ENCODE measurements at regions not wholly inside any gene's neighbourhood (a gene's known extent, or its start where the extent isn't known, plus 50 kb on each side); places are given as distances from the start of the nearest gene placed in this dataset.
A peak's percentile ranks its signal among the peaks of the same experiment; 100 is the strongest.

- no peak overlapping the region for H3K4ac ChIP-seq (ENCODE audit: low read depth, low read length)
- no peaks in the 10 kb centered on the region for H3K4me1 ChIP-seq (ENCODE audit: control insufficient read depth, low read depth, low read length)
- H3K4me3 ChIP-seq (ENCODE audit: low read length), result no peak overlapping the region
- H3K79me2 ChIP-seq (ENCODE audit: control insufficient read depth, insufficient read depth, low read length), result no peaks in the 10 kb centered on the region
- no peaks in the 10 kb centered on the region for H3K79me1 ChIP-seq (ENCODE audit: low read length)
- H3K18ac ChIP-seq (ENCODE audit: low read length), result no peak overlapping the region
- H3K4me2 ChIP-seq (ENCODE audit: low read length), result no peak overlapping the region
- no peak overlapping the region for H3K23ac ChIP-seq (ENCODE audit: low read length)
- H4K5ac ChIP-seq (ENCODE audit: low read length), result no peak overlapping the region
- no peak for DNase-seq
- H3K27ac ChIP-seq (ENCODE audit: low read depth, low read length), result no peak overlapping the region
- no peak overlapping the region for H2AK5ac ChIP-seq (ENCODE audit: low read length)
- H3K27me3 ChIP-seq (ENCODE audit: insufficient read depth, low read length, poor library complexity), result no peaks in the 10 kb centered on the region
- H3K9ac ChIP-seq (ENCODE audit: low read length), result no peak overlapping the region
- H4K8ac ChIP-seq (ENCODE audit: low read depth, low read length), result no peak overlapping the region
- no peak overlapping the region for H2BK15ac ChIP-seq (replicated peaks; ENCODE audit: low read depth)
- H3K36me3 ChIP-seq (ENCODE audit: control insufficient read depth, insufficient read depth, low read length), result no peaks in the 10 kb centered on the region
- H2BK120ac ChIP-seq (ENCODE audit: low read depth, low read length), result no peak overlapping the region
- no peak overlapping the region for H2BK5ac ChIP-seq (ENCODE audit: low read length)
- H3K56ac ChIP-seq (ENCODE audit: low read length), result no peak overlapping the region
Observed at GRCh38 chr3:152531717-152532116, 263.0 kb downstream of the MBNL1 start.

- no CpG with 5 or more reads among the region's 1 CpG for WGBS (ENCODE audit: extremely low coverage, insufficient coverage, low lambda C conversion rate)
- no peak overlapping the region for H2BK120ac ChIP-seq (ENCODE audit: low read depth, low read length)
- H3K4me3 ChIP-seq (ENCODE audit: low read length), result no peak overlapping the region
- no peaks in the 10 kb centered on the region for H3K27me3 ChIP-seq (ENCODE audit: insufficient read depth, low read length, poor library complexity)
- H3K9ac ChIP-seq (ENCODE audit: low read length), result no peak overlapping the region
- no peak overlapping the region for H2BK15ac ChIP-seq (replicated peaks; ENCODE audit: low read depth)
- no peak overlapping the region for H3K27ac ChIP-seq (ENCODE audit: low read depth, low read length)
- no peaks in the 10 kb centered on the region for H3K4me1 ChIP-seq (ENCODE audit: control insufficient read depth, low read depth, low read length)
- H2AK5ac ChIP-seq (ENCODE audit: low read length), result no peak overlapping the region
- H3K79me2 ChIP-seq (ENCODE audit: control insufficient read depth, insufficient read depth, low read length), result no peaks in the 10 kb centered on the region
- no peak overlapping the region for H3K4me2 ChIP-seq (ENCODE audit: low read length)
- DNase-seq, result no peak
- H3K79me1 ChIP-seq (ENCODE audit: low read length), result no peaks in the 10 kb centered on the region
- no peak overlapping the region for H3K18ac ChIP-seq (ENCODE audit: low read length)
- H3K56ac ChIP-seq (ENCODE audit: low read length), result no peak overlapping the region
- no peak overlapping the region for H4K5ac ChIP-seq (ENCODE audit: low read length)
- no peak overlapping the region for H3K4ac ChIP-seq (ENCODE audit: low read depth, low read length)
- H3K23ac ChIP-seq (ENCODE audit: low read length), result no peak overlapping the region
- H2BK5ac ChIP-seq (ENCODE audit: low read length), result no peak overlapping the region
- no peaks in the 10 kb centered on the region for H3K36me3 ChIP-seq (ENCODE audit: control insufficient read depth, insufficient read depth, low read length)
- H4K8ac ChIP-seq (ENCODE audit: low read depth, low read length), result no peak overlapping the region
Observed at GRCh38 chr3:152538518-152538917, 269.8 kb downstream of the MBNL1 start.

GRCh38 chr3:152539191-152539764, 270.5 kb downstream of the MBNL1 start:
- WGBS (ENCODE audit: extremely low coverage, insufficient coverage, low lambda C conversion rate), result no CpG with 5 or more reads among the region's 2 CpGs
- no peaks in the 10 kb centered on the region for H3K27me3 ChIP-seq (ENCODE audit: insufficient read depth, low read length, poor library complexity)
- no peak overlapping the region for H3K23ac ChIP-seq (ENCODE audit: low read length)
- H3K56ac ChIP-seq (ENCODE audit: low read length), result no peak overlapping the region
- H2AK5ac ChIP-seq (ENCODE audit: low read length), result no peak overlapping the region
- H3K4me3 ChIP-seq (ENCODE audit: low read length), result no peak overlapping the region
- no peaks in the 10 kb centered on the region for H3K4me1 ChIP-seq (ENCODE audit: control insufficient read depth, low read depth, low read length)
- no peaks in the 10 kb centered on the region for H3K36me3 ChIP-seq (ENCODE audit: control insufficient read depth, insufficient read depth, low read length)
- no peaks in the 10 kb centered on the region for H3K79me1 ChIP-seq (ENCODE audit: low read length)
- H3K4ac ChIP-seq (ENCODE audit: low read depth, low read length), result no peak overlapping the region
- H2BK5ac ChIP-seq (ENCODE audit: low read length), result no peak overlapping the region
- H2BK15ac ChIP-seq (replicated peaks; ENCODE audit: low read depth), result no peak overlapping the region
- no peak overlapping the region for H3K4me2 ChIP-seq (ENCODE audit: low read length)
- peak; percentile 58 for DNase-seq
- no peak overlapping the region for H2BK120ac ChIP-seq (ENCODE audit: low read depth, low read length)
- no peaks in the 10 kb centered on the region for H3K79me2 ChIP-seq (ENCODE audit: control insufficient read depth, insufficient read depth, low read length)
- no peak overlapping the region for H3K27ac ChIP-seq (ENCODE audit: low read depth, low read length)
- H3K9ac ChIP-seq (ENCODE audit: low read length), result no peak overlapping the region
- H3K18ac ChIP-seq (ENCODE audit: low read length), result no peak overlapping the region
- no peak overlapping the region for H4K8ac ChIP-seq (ENCODE audit: low read depth, low read length)
- no peak overlapping the region for H4K5ac ChIP-seq (ENCODE audit: low read length)

GRCh38 chr3:152540120-152540519, 271.4 kb downstream of the MBNL1 start:
- H4K5ac ChIP-seq (ENCODE audit: low read length), result no peak overlapping the region
- no peak overlapping the region for H3K56ac ChIP-seq (ENCODE audit: low read length)
- H3K9ac ChIP-seq (ENCODE audit: low read length), result no peak overlapping the region
- no peak overlapping the region for H2BK5ac ChIP-seq (ENCODE audit: low read length)
- no peak overlapping the region for H2BK15ac ChIP-seq (replicated peaks; ENCODE audit: low read depth)
- no peak for DNase-seq
- no peak overlapping the region for H2AK5ac ChIP-seq (ENCODE audit: low read length)
- H3K4ac ChIP-seq (ENCODE audit: low read depth, low read length), result no peak overlapping the region
- no peak overlapping the region for H4K8ac ChIP-seq (ENCODE audit: low read depth, low read length)
- H3K18ac ChIP-seq (ENCODE audit: low read length), result no peak overlapping the region
- no peak overlapping the region for H3K4me2 ChIP-seq (ENCODE audit: low read length)
- no peak overlapping the region for H3K27ac ChIP-seq (ENCODE audit: low read depth, low read length)
- no peaks in the 10 kb centered on the region for H3K27me3 ChIP-seq (ENCODE audit: insufficient read depth, low read length, poor library complexity)
- no peaks in the 10 kb centered on the region for H3K4me1 ChIP-seq (ENCODE audit: control insufficient read depth, low read depth, low read length)
- no peaks in the 10 kb centered on the region for H3K79me2 ChIP-seq (ENCODE audit: control insufficient read depth, insufficient read depth, low read length)
- H3K79me1 ChIP-seq (ENCODE audit: low read length), result no peaks in the 10 kb centered on the region
- no peaks in the 10 kb centered on the region for H3K36me3 ChIP-seq (ENCODE audit: control insufficient read depth, insufficient read depth, low read length)
- no peak overlapping the region for H3K4me3 ChIP-seq (ENCODE audit: low read length)
- no peak overlapping the region for H2BK120ac ChIP-seq (ENCODE audit: low read depth, low read length)
- no peak overlapping the region for H3K23ac ChIP-seq (ENCODE audit: low read length)

GRCh38 chr3:152547153-152547552, 278.4 kb downstream of the MBNL1 start:
- no peak overlapping the region for H2BK5ac ChIP-seq (ENCODE audit: low read length)
- no peaks in the 10 kb centered on the region for H3K79me2 ChIP-seq (ENCODE audit: control insufficient read depth, insufficient read depth, low read length)
- no peaks in the 10 kb centered on the region for H3K79me1 ChIP-seq (ENCODE audit: low read length)
- no peak for DNase-seq
- H2AK5ac ChIP-seq (ENCODE audit: low read length), result no peak overlapping the region
- no peak overlapping the region for H3K23ac ChIP-seq (ENCODE audit: low read length)
- H3K18ac ChIP-seq (ENCODE audit: low read length), result no peak overlapping the region
- no peak overlapping the region for H3K9ac ChIP-seq (ENCODE audit: low read length)
- H3K27me3 ChIP-seq (ENCODE audit: insufficient read depth, low read length, poor library complexity), result no peaks in the 10 kb centered on the region
- no peak overlapping the region for H4K5ac ChIP-seq (ENCODE audit: low read length)
- no CpG with 5 or more reads among the region's 1 CpG for WGBS (ENCODE audit: extremely low coverage, insufficient coverage, low lambda C conversion rate)
- no peak overlapping the region for H3K27ac ChIP-seq (ENCODE audit: low read depth, low read length)
- no peaks in the 10 kb centered on the region for H3K4me1 ChIP-seq (ENCODE audit: control insufficient read depth, low read depth, low read length)
- no peak overlapping the region for H4K8ac ChIP-seq (ENCODE audit: low read depth, low read length)
- no peak overlapping the region for H3K4me3 ChIP-seq (ENCODE audit: low read length)
- H3K56ac ChIP-seq (ENCODE audit: low read length), result no peak overlapping the region
- H2BK120ac ChIP-seq (ENCODE audit: low read depth, low read length), result no peak overlapping the region
- H3K4me2 ChIP-seq (ENCODE audit: low read length), result no peak overlapping the region
- H3K4ac ChIP-seq (ENCODE audit: low read depth, low read length), result no peak overlapping the region
- no peak overlapping the region for H2BK15ac ChIP-seq (replicated peaks; ENCODE audit: low read depth)
- H3K36me3 ChIP-seq (ENCODE audit: control insufficient read depth, insufficient read depth, low read length), result no peaks in the 10 kb centered on the region

- Histone ChIP-seq H3K4me1 (ENCODE audit: control insufficient read depth, low read depth, low read length) (no peaks in the 10 kb centered on the region), H3K18ac (ENCODE audit: low read length) (no peak overlapping the region), H3K4me3 (ENCODE audit: low read length) (no peak overlapping the region), H2AK5ac (ENCODE audit: low read length) (no peak overlapping the region), H3K4me2 (ENCODE audit: low read length) (no peak overlapping the region), H3K36me3 (ENCODE audit: control insufficient read depth, insufficient read depth, low read length) (no peaks in the 10 kb centered on the region), H4K8ac (ENCODE audit: low read depth, low read length) (no peak overlapping the region), H3K23ac (ENCODE audit: low read length) (no peak overlapping the region), H3K79me2 (ENCODE audit: control insufficient read depth, insufficient read depth, low read length) (no peaks in the 10 kb centered on the region), H3K56ac (ENCODE audit: low read length) (no peak overlapping the region), H2BK120ac (ENCODE audit: low read depth, low read length) (no peak overlapping the region), H3K27me3 (ENCODE audit: insufficient read depth, low read length, poor library complexity) (no peaks in the 10 kb centered on the region), H3K9ac (ENCODE audit: low read length) (no peak overlapping the region), H2BK15ac (replicated peaks; ENCODE audit: low read depth) (no peak overlapping the region), H4K5ac (ENCODE audit: low read length) (no peak overlapping the region), H3K27ac (ENCODE audit: low read depth, low read length) (no peak overlapping the region), H3K79me1 (ENCODE audit: low read length) (no peaks in the 10 kb centered on the region), H2BK5ac (ENCODE audit: low read length) (no peak overlapping the region), H3K4ac (ENCODE audit: low read depth, low read length) (no peak overlapping the region)
- no peak for DNase-seq
Observed at GRCh38 chr3:152549263-152549662, 280.5 kb downstream of the MBNL1 start.

Measured in mesendoderm (in vitro differentiated cells).